HG03469 (cell line): ENCODE measurements at regions not wholly inside any gene's neighbourhood (a gene's known extent, or its start where the extent isn't known, plus 50 kb on each side); places are given as distances from the start of the nearest gene placed in this dataset.
A peak's percentile ranks its signal among the peaks of the same experiment; 100 is the strongest.
"Not testable (repeated sequence)": the region's sequence is repeated elsewhere in the genome, so short reads cannot be mapped to it uniquely, and the experiment has no call there.

Source experiments
- ATAC-seq: cut with Tn5 transposase; IDR thresholded peaks from one replicate; pipeline ENCODE4 v1.9.1; 2021; ENCODE audit warnings: mild to moderate bottlenecking, moderate library complexity, moderate number of reproducible peaks; ENCODE audit not compliant: unreplicated experiment

DNA sequence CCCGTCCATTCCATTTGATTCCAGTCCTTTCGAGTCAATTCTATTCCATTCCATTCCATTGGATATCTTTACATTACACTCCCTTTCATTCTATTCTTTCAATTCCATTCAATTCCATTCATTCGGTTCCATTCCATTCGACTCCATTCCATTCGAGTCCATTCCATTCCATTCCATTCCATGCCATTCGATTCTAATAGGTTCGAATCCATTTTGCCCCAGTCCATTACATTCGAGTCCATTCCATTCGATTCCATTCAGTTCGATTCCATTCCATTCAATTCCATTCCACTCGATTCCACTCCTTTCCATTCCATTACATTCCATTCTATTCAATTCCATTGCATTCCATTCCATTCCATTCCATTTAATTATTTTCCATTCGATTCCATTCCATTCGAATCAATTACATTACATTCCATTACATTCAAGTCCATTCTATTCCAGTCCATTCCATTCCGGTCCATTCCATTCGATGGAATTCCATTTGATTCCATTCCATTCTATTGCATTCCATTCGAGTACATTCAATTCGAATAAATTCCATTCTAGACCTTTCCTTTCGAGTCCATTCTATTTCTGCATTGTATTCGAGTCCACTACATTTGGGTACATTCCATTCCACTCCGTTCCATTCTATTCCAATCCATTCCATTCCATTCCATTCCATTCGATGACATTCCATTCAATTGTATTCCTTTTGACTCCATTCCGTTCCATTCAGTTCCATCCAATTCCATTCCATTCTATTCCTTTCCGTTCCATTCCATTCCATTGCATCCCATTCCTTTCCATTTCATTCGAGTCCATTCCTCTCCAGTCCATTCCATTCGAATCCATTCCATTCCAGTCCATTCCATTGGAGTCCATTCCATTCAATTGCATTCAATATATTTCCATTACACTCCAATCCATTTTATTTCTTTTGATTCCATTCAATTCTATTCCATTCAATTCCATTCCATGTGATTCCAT is 2604.8 kb upstream of the TPTE start:
- ATAC-seq = no peak

DNA sequence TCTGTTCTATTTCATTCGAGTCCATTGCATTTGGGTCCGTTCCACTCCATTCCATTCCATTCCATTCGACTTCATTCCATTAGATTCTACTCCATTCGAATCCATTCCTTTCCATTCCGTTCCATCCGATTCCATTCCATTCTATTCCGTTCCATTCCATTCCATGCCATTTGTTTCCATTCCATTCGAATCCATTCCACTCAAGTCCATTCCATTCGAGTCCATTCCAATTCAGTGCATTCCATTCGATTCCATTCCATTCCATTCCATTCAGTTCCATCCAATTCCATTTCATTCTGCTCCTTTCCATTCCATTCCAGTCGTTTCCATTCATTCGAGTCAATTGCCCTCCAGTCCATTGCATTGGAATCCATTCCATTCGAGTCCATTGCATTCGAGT is 2603.7 kb upstream of the TPTE start:
- no peak for ATAC-seq

DNA sequence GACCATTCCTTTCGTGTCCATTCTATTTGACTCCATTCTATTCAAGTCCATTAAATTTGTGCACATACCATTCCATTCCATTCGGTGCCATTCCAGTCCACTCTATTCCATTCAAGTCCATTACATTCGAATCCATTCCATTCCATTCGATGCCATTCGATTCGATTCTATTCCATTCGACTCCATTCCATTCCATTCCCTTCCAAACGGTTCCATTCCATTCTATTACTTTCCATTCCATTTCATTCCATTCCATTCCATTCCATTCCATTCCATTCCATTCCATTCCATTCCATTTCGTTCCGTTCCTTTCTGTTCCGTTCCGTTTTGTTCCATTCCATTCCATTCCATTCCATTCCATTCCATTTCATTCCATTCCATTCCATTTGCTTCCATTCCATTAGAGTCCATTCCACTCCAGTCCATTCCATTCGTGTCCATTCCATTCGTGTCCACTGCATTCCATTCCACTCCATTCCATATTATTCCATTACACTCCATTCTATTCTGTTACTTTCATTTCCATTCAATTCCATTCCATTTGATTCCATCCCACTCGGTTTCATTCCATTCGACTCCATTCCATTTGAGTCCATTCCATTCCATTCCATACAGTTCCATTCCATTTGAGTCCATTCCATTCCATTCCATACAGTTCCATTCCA is 2595.3 kb upstream of the TPTE start:
- ATAC-seq = peak; percentile 76

DNA sequence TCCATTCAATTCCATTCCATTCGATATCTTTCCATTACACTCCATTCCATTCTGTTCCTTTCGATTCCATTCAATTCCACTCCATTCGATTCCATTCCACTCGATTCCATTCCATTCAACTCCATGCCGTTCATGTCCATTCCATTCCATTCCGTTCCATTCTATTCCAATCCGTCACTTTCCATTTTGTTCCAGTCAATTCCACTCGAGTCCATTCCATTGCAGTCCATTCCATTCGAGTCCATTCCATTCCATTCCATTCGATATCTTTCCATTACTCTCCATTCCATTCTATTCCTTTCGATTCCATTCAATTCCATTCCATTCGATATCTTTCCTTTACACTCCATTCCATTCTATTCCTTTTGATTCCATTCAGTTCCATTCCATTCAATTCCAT is 2592.9 kb upstream of the TPTE start:
- not testable (repeated sequence) for ATAC-seq

DNA sequence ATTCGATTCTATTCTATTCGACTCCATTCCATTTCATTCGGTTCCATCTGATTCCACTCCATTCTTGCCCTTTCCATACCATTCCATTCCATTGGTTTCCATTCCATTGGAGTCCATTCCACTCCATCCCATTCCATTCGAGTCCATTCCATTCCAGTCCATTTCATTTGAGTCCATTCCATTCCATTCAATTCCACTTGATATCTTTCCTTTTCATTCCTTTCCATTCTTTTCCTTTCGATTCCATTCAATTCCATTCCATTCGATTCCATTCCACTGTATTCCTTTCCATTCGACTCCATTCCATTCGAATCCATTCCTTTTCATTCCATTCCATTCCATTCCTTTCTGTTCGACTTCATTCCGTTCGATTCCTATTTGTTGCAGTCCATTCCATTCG is 2591.8 kb upstream of the TPTE start:
- ATAC-seq = not testable (repeated sequence)

DNA sequence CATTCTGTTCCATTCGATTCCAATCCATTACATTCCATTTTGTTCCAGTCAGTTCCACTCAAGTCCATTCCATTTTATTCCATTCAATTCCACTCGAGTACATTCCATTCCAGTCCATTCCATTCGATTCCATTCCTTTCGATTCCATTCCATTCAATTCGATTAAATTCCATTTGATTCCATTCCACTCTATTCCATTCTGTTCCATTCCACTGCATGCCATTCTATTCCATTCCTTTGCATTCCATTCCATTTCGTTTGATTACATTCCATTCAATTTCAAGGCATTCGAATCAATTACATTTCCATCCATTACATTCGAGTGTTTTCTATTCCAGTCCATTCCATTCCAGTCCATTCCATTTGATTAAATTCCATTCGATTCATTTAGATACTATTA is 2590.9 kb upstream of the TPTE start:
- ATAC-seq = not testable (repeated sequence)

DNA sequence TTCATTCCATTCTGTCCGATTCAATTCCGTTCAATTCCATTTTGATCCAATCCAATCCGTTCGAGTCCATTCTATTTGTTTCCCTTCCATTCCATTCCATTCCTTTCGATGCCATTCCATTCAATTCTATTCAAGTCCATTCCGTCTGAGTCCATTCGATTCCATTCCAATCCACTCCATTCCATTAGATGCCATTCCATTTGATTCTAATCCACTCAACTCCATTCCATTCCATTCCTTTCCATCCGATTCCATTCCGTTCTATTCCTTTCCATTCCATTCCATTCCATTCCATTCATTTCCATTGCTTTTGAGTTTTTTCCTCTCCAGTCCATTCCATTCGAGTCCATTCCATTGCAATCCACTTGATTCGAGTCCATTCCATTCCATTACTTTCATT is 2589.3 kb upstream of the TPTE start:
- not testable (repeated sequence) for ATAC-seq

DNA sequence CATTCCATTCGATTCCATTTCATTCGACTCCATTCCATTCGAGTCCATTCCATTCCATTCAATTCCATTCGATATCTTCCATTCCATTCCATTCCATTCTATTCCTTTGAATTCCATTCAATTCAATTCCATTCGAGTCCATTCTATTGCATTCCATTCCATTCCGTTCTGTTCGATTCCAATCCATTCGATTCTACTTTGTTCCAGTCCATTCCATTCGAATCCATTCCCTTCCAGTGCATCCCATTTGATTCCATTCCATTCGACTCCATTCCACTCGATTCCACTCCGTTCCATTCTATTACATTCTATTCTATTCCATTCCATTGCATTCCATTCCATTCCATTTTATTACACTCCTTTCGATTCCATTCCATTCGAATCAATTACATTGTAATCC is 2588.5 kb upstream of the TPTE start:
- ATAC-seq = not testable (repeated sequence)

DNA sequence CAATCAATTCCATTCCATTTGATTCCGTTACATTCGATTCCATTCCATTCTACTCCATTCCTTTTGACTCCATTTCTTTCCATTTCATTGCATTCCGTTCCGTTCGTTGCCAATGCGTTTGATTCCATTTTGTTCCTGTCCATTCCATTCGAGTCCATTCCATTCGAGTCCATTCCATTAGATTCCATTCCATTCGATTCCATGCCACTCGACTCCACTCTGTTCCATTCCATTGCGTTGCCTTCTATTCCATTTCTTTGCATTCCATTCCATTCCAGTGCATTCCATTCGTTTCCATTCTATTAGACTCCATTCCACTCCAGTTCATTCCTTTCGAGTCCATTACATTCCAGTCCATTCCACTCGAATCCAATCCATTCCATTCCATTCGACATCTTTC is 2587.5 kb upstream of the TPTE start:
- no peak for ATAC-seq

DNA sequence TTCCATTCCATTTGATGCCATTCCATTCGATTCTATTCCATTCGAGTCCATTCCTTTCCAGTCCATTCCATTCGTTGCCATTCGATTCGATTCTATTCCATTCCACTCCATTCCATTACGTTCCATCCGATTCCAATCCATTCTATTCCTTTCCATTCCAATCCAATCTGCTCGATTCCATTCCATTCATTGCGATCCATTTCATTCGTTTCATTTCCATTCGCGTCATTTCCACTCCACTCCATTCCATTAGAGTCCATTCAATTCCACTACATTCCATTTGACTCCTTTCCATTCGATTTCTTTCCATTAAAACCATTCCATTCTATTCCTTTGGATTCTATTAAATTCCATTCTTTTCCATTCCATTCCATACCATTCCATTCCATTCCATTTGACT is 2584.1 kb upstream of the TPTE start:
- ATAC-seq = not testable (repeated sequence)

DNA sequence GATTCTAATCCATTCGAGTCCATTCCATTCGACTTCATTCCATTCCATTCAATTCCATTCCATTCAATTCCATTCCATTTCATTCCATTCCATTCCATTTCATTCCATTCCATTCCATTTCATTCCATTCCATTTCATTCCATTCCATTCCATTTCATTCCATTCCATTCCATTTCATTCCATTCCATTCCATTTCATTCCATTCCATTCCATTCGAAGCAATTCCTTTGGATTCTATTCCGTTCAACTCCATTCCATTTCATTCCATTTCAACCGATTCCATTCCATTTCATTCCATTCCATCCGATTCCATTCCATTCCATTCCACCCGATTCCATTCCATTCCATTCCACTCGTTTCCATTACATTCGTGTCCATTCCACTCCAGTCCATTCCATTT is 2583.2 kb upstream of the TPTE start:
- ATAC-seq = not testable (repeated sequence)

DNA sequence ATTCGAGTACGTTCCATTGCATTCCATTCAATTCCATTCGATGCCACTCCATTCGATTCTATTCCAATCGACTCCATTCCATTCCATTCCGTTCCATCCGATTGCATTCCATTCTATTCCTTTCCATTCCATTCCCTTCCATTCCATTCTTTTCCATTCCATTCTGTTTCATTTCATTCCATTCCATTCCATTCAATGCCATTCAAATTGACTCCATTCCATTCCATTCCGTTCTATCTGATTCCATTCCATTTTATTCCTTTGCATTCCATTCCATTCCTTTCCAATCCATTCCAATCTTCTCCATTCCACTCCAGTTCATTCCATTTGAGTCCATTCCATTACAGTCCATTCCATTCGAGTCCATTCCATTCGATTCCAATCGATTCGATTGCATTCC is 2580.0 kb upstream of the TPTE start:
- not testable (repeated sequence) for ATAC-seq

DNA sequence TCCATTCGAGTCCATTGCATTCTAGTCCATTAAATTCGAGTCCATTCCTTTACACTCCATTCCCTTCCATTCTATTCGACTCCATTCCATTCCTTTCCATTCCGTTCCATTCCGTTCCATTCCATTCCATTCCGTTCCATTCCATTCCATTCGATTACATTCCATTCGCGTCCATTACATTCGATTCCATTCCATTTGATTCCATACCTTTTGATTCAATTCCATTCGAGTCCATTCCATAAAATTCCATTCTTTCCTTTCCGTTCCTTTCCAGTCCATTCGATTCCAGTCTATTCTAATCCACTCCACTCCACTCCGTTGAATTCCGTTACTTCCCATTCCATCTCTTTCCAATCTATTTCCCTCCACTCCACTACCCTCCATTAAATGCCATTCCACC is 2579.2 kb upstream of the TPTE start:
- not testable (repeated sequence) for ATAC-seq

DNA sequence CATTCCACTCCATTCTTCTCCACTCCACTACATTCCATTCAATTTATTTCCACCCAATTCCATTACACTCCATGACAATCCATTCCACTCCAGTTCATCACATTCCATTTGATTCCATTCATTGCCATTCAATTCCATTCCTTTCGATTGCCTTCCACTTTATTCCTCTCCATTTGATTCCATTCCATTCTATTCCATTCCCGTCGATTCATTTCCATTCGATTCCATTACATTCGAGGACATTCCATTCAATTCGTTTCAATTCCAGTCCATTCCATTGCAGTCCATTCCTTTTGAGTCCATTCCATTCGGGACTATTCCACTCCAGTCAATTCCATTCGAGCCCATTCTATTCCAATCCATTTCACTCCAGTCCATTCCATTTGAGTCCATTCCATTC is 2577.8 kb upstream of the TPTE start:
- not testable (repeated sequence) for ATAC-seq

DNA sequence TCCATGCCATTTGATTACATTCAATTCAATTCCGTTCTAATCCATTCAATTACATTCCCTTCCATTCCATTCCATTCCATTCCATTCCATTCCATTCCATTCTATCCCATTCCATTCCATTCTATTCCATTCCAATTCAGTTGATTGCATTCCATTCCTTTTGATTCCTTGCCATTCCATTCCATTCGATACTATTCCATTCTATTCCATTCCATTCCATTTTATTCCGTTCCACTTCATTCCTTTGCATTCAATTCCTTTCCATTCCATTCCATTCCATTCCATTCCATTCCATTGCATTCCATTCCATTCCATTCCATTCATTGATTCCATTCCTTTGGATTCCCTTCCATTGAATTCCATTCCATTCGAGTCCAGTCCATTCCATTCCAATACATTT is 2574.0 kb upstream of the TPTE start:
- ATAC-seq = no peak

DNA sequence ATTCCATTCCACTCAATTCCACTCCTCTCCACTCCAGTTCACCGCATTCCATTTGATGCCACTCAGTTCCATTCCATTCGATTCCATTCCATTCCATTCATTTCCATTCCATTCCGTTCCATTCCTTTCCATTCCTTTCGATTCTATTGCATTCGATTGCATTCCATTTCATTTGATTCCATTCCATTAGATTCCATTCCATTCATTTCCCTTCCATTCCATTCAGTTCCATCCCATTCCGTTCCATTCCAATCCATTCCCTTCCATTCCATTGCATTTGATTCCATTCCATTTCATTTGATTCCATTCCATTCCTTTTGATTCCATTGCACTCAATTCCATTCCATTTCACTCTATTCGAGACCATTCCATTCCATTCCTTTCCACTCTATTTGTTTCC is 2572.7 kb upstream of the TPTE start:
- ATAC-seq = not testable (repeated sequence)

DNA sequence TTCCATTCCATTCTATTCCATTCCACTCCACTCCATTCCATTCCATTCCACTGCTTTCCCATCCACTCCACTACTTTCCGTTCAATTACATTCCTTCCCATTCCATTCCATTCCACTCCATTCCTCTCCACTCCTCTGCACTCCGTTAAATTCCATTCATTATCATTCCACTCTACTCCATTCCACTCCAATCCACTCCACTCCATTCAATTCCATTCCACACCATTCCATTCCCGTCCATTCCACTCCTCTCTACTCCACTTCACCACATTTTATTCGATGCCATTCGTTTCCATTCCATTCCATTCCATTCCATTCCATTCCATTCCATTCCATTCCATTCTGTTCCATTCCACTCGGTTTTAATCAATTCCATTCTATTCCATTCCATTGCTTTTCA is 2571.5 kb upstream of the TPTE start:
- ATAC-seq = not testable (repeated sequence)

DNA sequence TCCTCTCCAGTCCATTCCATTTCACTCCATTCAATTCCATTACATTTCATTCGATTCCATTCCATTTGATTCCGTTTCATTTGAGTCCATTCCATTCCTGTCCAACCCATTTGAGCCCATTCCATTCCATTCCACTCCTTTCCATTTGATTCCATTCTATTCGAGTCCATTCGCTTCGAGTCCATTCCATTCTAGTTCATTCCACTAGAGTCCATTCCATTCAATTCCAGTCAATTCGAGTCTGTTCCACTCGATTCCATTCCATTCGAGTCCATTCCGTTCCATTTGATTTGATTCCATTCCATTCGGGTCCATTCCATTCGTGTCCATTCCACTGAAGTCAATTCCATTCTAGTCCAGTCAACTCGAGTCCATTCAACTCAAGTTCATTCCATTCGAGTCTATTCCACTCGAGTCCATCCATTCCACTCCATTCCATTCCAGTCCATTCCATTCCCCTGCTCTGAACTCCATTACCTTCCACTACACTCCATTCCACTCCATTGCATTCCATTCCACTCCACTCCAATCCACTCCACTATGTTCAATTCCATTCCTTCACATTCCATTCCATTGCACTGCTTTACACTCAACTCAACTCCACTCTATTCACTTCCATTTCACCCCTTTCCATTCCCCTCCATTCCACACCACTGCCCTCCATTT is 2569.4 kb upstream of the TPTE start:
- no peak for ATAC-seq

DNA sequence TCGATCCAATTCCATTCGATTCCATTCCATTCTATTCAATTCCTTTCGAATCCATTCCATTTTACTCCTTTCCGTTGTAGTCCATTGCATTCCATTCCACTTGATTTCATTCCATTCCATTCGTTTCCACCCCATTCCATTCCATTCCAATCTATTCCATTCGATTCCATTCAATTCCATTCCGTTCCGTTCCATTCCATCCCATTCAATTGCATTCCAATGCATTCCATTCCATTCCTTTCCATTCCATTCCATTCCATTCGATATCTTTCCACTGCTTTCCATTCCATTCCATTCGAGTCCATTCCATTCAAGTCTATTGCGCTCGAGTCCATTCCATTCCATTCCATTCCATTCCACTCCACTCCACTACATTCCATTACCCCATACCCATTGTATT is 2568.7 kb upstream of the TPTE start:
- ATAC-seq = no peak

DNA sequence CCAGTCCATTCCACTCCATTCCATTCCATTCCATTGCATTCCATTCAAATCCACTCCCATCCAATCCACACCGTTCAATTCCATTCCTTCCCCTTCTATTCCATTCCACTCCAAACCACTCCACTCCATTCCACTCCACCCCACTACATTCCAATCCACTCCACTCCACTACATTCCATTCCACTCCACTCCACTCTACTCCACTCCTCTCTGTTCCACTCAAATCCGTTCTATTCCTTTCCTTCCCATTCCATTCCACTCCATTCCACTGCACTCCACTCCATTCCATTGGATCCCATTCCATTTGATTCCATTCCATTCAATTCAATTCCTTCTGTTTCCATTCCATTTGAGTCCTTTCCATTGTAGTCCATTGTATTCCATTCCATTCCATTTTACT is 2568.3 kb upstream of the TPTE start:
- no peak for ATAC-seq

DNA sequence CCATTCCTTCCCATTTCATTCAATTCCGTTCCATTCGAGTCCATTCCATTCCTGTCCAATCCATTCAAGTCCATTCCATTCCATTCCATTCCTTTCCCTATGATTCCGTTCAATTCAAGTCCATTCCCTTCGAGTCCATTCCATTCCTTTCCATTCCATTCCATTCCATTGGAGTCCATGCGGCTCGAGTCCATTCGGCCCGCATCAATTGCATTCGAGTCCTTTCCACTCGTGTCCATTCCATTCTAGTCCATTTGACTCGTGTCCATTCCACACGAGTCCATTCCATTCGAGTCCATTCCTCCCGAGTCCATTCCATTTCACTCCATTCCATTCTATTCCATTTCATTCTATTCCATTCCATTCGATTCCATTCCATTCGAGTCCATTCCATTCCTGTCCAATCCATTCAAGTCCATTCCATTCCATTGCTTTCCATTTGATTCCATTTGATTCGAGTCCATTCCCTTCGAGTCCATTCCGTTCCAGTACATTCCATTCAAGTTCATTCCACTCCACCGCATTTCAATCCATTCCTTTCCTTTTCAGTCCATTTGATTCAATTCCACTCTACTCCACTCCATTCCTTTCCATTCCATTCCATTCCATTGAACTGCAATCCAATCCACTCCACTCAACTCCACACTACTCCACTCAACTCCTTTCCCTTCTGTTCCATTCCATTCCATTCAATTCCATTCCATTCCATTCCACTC is 2565.9 kb upstream of the TPTE start:
- not testable (repeated sequence) for ATAC-seq
